NB4 (cell line): ENCODE measurements at regions not wholly inside any gene's neighbourhood (a gene's known extent, or its start where the extent isn't known, plus 50 kb on each side); places are given as distances from the start of the nearest gene placed in this dataset.

ENCODE experiments used
- MYC ChIP-seq: IDR thresholded peaks from 2 replicates; pipeline ENCODE4 v1.6.1; 2011; ENCODE audit warnings: low read depth, low read length
- POLR2A ChIP-seq: IDR thresholded peaks from 2 replicates; pipeline ENCODE4 v1.6.1; 2011; ENCODE audit warnings: mild to moderate bottlenecking; ENCODE audit not compliant: insufficient read length; ENCODE audit errors: extremely low read depth
- TF ChIP-seq, protein P1 (sequence below): IDR thresholded peaks from one replicate; pipeline ENCODE4 v1.5.1; 2012; ENCODE audit warnings: low read depth, low read length
- TF ChIP-seq, protein P2 (sequence below): IDR thresholded peaks from 2 replicates; pipeline ENCODE4 v1.6.1; 2011; ENCODE audit warnings: low read depth, low read length

DNA sequence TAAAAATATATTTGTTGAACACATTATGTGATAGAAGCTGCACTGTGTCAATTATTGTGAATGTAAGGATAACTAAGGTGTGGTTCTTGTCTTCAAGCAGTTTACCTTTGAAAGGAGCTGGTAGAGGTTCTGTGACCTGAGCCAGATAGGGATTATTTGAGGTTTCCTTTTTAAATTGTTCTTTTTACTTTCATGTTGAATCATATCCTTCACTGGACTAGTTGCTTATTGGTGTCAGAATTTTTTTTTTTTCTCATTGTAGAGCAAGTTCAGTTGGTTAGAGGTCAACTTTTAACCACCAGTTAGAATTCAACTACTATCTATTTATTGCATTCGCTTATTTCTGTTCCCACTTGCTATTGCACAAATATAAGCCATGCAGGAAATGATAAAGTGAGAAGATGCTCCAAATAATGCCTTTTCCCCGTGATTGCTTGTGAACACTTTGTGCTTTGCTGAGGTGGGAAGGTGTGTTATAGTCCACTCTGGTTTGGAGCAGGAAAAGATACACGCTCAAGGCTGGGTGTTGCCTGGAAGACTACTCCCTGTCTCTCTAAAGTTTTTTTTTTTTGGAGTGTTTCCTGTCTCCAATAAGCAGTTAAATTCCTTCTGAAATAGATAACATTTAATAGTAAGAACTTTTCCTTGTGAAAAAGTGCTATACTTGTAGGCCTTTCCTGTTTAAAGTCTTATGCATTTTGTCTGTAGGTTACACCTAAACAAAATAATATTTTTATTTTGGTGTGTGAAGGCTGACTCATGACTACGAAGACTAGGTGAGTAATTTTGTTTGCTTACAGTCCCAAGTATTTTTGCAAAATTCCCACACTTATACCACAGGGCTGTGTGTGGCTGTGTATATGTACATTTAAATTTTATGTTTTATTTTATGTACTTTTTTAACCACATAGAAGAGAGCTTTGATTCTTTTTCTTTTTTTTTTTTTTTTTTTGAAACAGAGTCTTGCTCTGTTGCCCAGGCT, 83.8 kb upstream of the LCORL start:
- TF ChIP-seq, protein P1, sequence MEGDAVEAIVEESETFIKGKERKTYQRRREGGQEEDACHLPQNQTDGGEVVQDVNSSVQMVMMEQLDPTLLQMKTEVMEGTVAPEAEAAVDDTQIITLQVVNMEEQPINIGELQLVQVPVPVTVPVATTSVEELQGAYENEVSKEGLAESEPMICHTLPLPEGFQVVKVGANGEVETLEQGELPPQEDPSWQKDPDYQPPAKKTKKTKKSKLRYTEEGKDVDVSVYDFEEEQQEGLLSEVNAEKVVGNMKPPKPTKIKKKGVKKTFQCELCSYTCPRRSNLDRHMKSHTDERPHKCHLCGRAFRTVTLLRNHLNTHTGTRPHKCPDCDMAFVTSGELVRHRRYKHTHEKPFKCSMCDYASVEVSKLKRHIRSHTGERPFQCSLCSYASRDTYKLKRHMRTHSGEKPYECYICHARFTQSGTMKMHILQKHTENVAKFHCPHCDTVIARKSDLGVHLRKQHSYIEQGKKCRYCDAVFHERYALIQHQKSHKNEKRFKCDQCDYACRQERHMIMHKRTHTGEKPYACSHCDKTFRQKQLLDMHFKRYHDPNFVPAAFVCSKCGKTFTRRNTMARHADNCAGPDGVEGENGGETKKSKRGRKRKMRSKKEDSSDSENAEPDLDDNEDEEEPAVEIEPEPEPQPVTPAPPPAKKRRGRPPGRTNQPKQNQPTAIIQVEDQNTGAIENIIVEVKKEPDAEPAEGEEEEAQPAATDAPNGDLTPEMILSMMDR: no peak
- TF ChIP-seq POLR2A (no peak), MYC (no peak)
- TF ChIP-seq, protein P2, sequence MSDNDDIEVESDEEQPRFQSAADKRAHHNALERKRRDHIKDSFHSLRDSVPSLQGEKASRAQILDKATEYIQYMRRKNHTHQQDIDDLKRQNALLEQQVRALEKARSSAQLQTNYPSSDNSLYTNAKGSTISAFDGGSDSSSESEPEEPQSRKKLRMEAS: no peak
